Heart left ventricle (tissue), 16 donors: ENCODE measurements at regions not wholly inside any gene's neighbourhood (a gene's known extent, or its start where the extent isn't known, plus 50 kb on each side); places are given as distances from the start of the nearest gene placed in this dataset.

Experiments used
- ATAC-seq, 4 donors: fragments of 200-7000 bp; cut with Tn5 transposase; one replicate each; pipeline ENCODE4 v1.9.1; 2020 to 2022; ENCODE audit warnings: moderate library complexity in 4 of 4, mild to moderate bottlenecking in 3 of 4, moderate number of reproducible peaks in 1 of 4
- DNase-seq, 5 donors: peaks; one replicate each; pipeline ENCODE4 v3.0.0-alpha.2; 2020
- H3K27ac ChIP-seq, 12 donors: fragments of 200-600 bp; sonication (generic) in 4 of 12; one replicate each; pipeline versions ENCODE4 v1.5.0 to v1.8.0; 2016 to 2022; ENCODE audit warnings: mild to moderate bottlenecking in 2 of 12
- H3K27me3 ChIP-seq, 9 donors: fragments of 200-600 bp; sonication (generic) in 2 of 9; one replicate each; pipeline versions ENCODE4 v1.5.1 to v1.8.0; 2016 to 2022; ENCODE audit warnings: mild to moderate bottlenecking in 3 of 9
- H3K36me3 ChIP-seq, 9 donors: fragments of 200-600 bp; sonication (generic) in 2 of 9; one replicate each; pipeline versions ENCODE4 v1.5.0 to v1.8.0; 2018 to 2022; ENCODE audit warnings: mild to moderate bottlenecking in 2 of 9
- H3K4me1 ChIP-seq, 12 donors: fragments of 200-600 bp; sonication (generic) in 4 of 12; one replicate each; pipeline versions ENCODE4 v1.5.0 to v1.8.0; 2016 to 2022; ENCODE audit warnings: mild to moderate bottlenecking in 3 of 12
- H3K4me3 ChIP-seq, 12 donors: fragments of 200-600 bp; sonication (generic) in 4 of 12; one replicate each; pipeline versions ENCODE4 v1.5.0 to v1.8.0; 2017 to 2022; ENCODE audit warnings: mild to moderate bottlenecking in 9 of 12, moderate library complexity in 4 of 12
- H3K9me3 ChIP-seq, 12 donors: fragments of 200-600 bp; sonication (generic) in 4 of 12; one replicate each; pipeline versions ENCODE4 v1.5.0 to v1.8.0; 2016 to 2022; ENCODE audit warnings: mild to moderate bottlenecking in 1 of 12
- CTCF ChIP-seq, 12 donors: fragments of 200-600 bp; sonication (generic) in 4 of 12; IDR thresholded peaks; one replicate each; pipeline versions ENCODE4 v1.5.0 to v1.8.0; 2018 to 2022; ENCODE audit warnings: antibody characterized with exemption in 12 of 12, mild to moderate bottlenecking in 5 of 12
- POLR2A ChIP-seq, 2 donors: fragments of 450-650 bp; IDR thresholded peaks; one replicate each; pipeline ENCODE4 v1.6.1; 2017; ENCODE audit warnings: antibody characterized with exemption in 2 of 2, mild to moderate bottlenecking in 2 of 2, moderate library complexity in 2 of 2
- WGBS, 4 donors: extraction: QIAGEN DNeasy Blood & Tissue Kit in 2 of 4; methylation state at CpG; one replicate each; pipeline versions ENCODE4 v1.1.5 to v1.1.7; 2013 to 2018; 5-methylcytosine and 5-hydroxymethylcytosine counted together
- intact Hi-C, 10 donors: fragments of 100-400 bp; cut with DNase I; formaldehyde crosslinking; loops; one replicate each; pipeline versions ENCODE4 v1.11.1 to v1.14.2; 2022
- donor health status: ischemic (EF 13 %, LVEDD 7.1; RV severe dilation, severe dysfunction).
- donor health status: healthy with polysubstance abuse.
- donor health status: DM: no; HTN: yes; CAD: no.
- donor health status: DM: no; HTN: no; CAD: no.
- donor health status: ischemic (EF 25% LVEDD 6.9; RV normal size, moderate dysfunction).
- donor health status: ischemic (EF 25% LVEDD 5.7; RV mildly dilated, moderate dysfunction).
- donor health status: healthy.
- donor health status: DM: yes; HTN: yes; CAD: no.
- donor health status: ischemic (EF 35%, LVEDD 5.7; RV mildly dilated, moderate dysfunction).
- donor health status: nonischemic (EF 11% LVEDD 7.7; RV severe dilation, severe dysfunction).
- donor health status: DM: yes; HTN: yes; CAD: no.
- donor health status: PGD.
- donor health status: ischemic (EF 29% LVEDD 5.4; RV normal size, mild dysfunction).
- donor health status: nonischemic (EF 23%, LVEDD 6.1; RV moderate dilation, normal function).

GRCh38 chr3:72530426-72530825 lies 317.8 kb downstream of the SHQ1 start:
- peaks cover 0 to under 1% (median 0%) of the 10 kb centered on the region in 12 donors for H3K4me1 ChIP-seq
- H3K4me3 ChIP-seq, result no peak overlapping the region
- H3K27ac ChIP-seq, result no peak overlapping the region
- no peak for DNase-seq
- H3K27me3 ChIP-seq, result no peaks in the 10 kb centered on the region
- intact Hi-C loops, result no loop called here
- ATAC-seq, result no peak
- no peaks in the 10 kb centered on the region for H3K9me3 ChIP-seq
- no peaks in the 10 kb centered on the region for H3K36me3 ChIP-seq
- TF ChIP-seq POLR2A (IDR thresholded peaks at IDR 0.05), result no peak
- no peak for TF ChIP-seq CTCF (IDR thresholded peaks at IDR 0.05)

DNA sequence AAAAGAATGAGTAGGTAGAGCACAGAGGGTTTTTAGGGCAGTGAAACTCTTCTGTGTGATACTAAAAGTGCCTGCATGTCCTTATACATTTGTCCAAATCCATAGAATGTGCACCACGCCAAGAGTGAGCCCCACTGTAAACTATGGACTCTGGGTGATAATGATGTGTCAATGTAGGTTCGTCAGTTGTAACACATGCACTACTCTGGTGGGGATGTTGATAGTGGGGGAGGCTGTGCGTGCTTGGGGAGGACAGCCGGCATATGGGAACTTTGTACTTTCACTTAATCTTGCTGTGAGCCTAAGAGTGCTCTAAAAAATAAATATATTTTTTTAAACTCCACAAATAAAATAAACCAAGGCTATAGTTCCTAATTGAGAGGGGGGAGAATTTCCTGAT lies 319.2 kb downstream of the SHQ1 start:
- ATAC-seq, result no peak
- intact Hi-C loops, result no loop called here
- WGBS, 4 donors, result 83 to 93% (median 87%) methylated on average over 4 of the region's 4 CpGs
- TF ChIP-seq CTCF (IDR thresholded peaks at IDR 0.05) (no peak), POLR2A (IDR thresholded peaks at IDR 0.05) (no peak)
- Histone ChIP-seq H3K9me3 (no peaks in the 10 kb centered on the region), H3K27me3 (no peaks in the 10 kb centered on the region), H3K4me1 (peaks cover 0 to 2% (median 0%) of the 10 kb centered on the region in 12 donors), H3K4me3 (no peak overlapping the region), H3K27ac (no peak overlapping the region), H3K36me3 (no peaks in the 10 kb centered on the region)
- no peak for DNase-seq

DNA sequence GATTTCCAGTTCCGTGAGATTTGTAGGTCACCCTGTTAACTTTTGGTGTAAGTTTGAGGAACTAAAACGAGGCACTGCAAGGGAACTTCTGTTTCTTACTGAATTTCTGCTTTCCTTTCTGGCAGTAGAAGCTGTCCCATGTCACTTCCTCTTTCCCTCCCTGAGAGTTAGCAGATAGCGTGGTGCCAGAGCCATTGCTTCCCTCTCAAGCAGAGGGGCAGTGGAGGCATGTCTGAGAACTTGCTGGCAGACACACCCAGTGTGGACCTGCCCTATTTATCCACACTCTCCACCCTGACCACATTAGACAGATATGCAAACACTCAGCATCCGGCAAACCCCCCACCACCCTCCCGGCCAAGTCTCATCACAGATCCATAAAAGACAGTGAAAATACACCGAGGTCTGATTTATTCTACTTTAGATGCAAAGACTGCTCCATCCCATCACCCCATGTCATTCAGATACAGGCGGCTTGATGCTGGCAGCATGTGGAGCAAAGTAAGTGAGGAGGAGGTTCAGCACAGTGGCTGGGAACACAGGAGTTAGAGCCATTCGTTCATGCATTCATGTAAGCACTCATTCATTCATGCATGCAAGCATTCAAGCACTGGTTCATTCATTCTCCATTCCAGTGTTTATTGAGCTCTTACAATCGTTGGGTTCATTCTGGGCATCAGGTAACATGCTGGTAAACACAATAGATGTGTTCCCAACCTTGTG lies 324.7 kb downstream of the SHQ1 start:
- Histone ChIP-seq H3K27ac (peak overlapping the region in 1 of 12 donors; percentile 81), H3K4me3 (no peak overlapping the region), H3K4me1 (peaks cover 0 to 28% (median 0%) of the 10 kb centered on the region in 12 donors), H3K9me3 (no peaks in the 10 kb centered on the region), H3K36me3 (no peaks in the 10 kb centered on the region), H3K27me3 (no peaks in the 10 kb centered on the region)
- intact Hi-C loops, result no loop called here
- DNase-seq (peak in 4 of 5 donors; percentile 24 to 51 (median 34)), ATAC-seq (peak in 3 of 4 donors; percentile 55 to 86 (median 69))
- TF ChIP-seq POLR2A (IDR thresholded peaks at IDR 0.05), result no peak
- TF ChIP-seq CTCF (IDR thresholded peaks at IDR 0.05), result no peak
- WGBS, 4 donors, result 49 to 56% (median 52%) methylated on average over 8 to 9 of the region's 9 CpGs

DNA sequence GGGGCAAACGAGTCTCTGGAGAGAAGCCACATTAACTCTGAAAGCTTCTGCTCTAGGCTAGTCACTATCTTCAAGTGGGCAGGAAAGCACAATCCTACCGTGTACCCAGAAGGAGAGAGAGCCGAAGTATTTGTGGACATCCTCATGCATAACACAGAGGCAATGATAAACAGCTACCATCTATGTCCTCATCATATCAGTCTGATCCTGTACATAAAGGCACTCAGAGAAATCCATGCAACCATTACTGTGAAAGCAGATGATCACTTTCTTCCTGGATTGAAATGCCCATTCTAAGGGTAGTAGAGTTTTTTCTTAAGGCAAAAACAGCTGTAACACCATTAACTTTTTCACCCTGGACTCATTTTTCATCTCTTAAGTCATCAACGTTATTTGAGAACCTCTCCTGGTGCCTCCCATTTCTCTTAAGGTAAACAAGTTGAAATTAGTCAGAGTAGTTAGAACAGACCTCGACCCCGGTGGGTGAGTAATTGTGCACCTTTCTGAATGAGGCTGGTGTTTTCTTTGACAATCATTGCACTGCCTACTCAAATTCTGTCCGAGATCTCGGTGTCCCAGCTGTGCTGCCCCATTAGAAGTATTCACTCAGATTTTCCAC lies 327.4 kb downstream of the SHQ1 start:
- no peak for ATAC-seq
- no peaks in the 10 kb centered on the region for H3K9me3 ChIP-seq
- no peaks in the 10 kb centered on the region for H3K36me3 ChIP-seq
- DNase-seq, result no peak
- peaks cover 0 to 28% (median 0%) of the 10 kb centered on the region in 12 donors for H3K4me1 ChIP-seq
- H3K27ac ChIP-seq, result no peak overlapping the region
- no peaks in the 10 kb centered on the region for H3K27me3 ChIP-seq
- TF ChIP-seq POLR2A (IDR thresholded peaks at IDR 0.05) (no peak), CTCF (IDR thresholded peaks at IDR 0.05) (no peak)
- intact Hi-C loops, result no loop called here
- 87 to 91% (median 89%) methylated on average over 6 to 8 of the region's 8 CpGs for WGBS, 4 donors
- no peak overlapping the region for H3K4me3 ChIP-seq
